GM21825 (cell line): ENCODE measurements at regions not wholly inside any gene's neighbourhood (a gene's known extent, or its start where the extent isn't known, plus 50 kb on each side); places are given as distances from the start of the nearest gene placed in this dataset.
"Not testable (repeated sequence)": the region's sequence is repeated elsewhere in the genome, so short reads cannot be mapped to it uniquely, and the experiment has no call there.

Experiments
- ATAC-seq: cut with Tn5 transposase; IDR thresholded peaks from one replicate; pipeline ENCODE4 v1.9.1; 2021; ENCODE audit warnings: mild to moderate bottlenecking, moderate library complexity; ENCODE audit not compliant: unreplicated experiment

- ATAC-seq, result no peak
Measured at GRCh38 chr5:6321078-6321477, 57.3 kb downstream of the MED10 start.

- no peak for ATAC-seq
Measured at GRCh38 chr5:6319116-6319515, 59.2 kb downstream of the MED10 start.

GRCh38 chr5:6317116-6317798 lies 61.1 kb downstream of the MED10 start:
- no peak for ATAC-seq

- ATAC-seq, result no peak
Measured at GRCh38 chr5:6315580-6315979, 62.8 kb downstream of the MED10 start.

GRCh38 chr5:6311568-6312501 lies 66.5 kb downstream of the MED10 start:
- no peak for ATAC-seq

- no peak for ATAC-seq
Measured at GRCh38 chr5:6309949-6310348, 68.4 kb downstream of the MED10 start.

GRCh38 chr5:6308683-6309082 lies 69.7 kb downstream of the MED10 start:
- ATAC-seq, result no peak

- ATAC-seq, result no peak
Measured at GRCh38 chr5:6307304-6307703, 71.0 kb downstream of the MED10 start.

GRCh38 chr5:6305853-6306252 lies 72.5 kb downstream of the MED10 start:
- no peak for ATAC-seq

GRCh38 chr5:6302684-6303083 lies 75.7 kb downstream of the MED10 start:
- no peak for ATAC-seq

- ATAC-seq, result no peak
Measured at GRCh38 chr5:6302075-6302474, 76.3 kb downstream of the MED10 start.

- no peak for ATAC-seq
Measured at GRCh38 chr5:6296524-6296923, 81.8 kb downstream of the MED10 start.

GRCh38 chr5:6291961-6292360 lies 86.4 kb downstream of the MED10 start:
- no peak for ATAC-seq

GRCh38 chr5:6289239-6289638 lies 89.1 kb downstream of the MED10 start:
- ATAC-seq, result no peak

- ATAC-seq, result no peak
Measured at GRCh38 chr5:6287176-6287575, 91.2 kb downstream of the MED10 start.

- ATAC-seq, result no peak
Measured at GRCh38 chr5:6286404-6286803, 91.9 kb downstream of the MED10 start.

- not testable (repeated sequence) for ATAC-seq
Measured at GRCh38 chr5:6284491-6284890, 93.9 kb downstream of the MED10 start.

- ATAC-seq, result no peak
Measured at GRCh38 chr5:6282352-6282751, 96.0 kb downstream of the MED10 start.

GRCh38 chr5:6281818-6282217 lies 96.5 kb downstream of the MED10 start:
- ATAC-seq, result no peak

GRCh38 chr5:6280425-6281100 lies 97.8 kb downstream of the MED10 start:
- no peak for ATAC-seq

- no peak for ATAC-seq
Measured at GRCh38 chr5:6279607-6280006, 98.7 kb downstream of the MED10 start.
